Suprapubic skin (tissue), 4 donors: ENCODE measurements at regions not wholly inside any gene's neighbourhood (a gene's known extent, or its start where the extent isn't known, plus 50 kb on each side); places are given as distances from the start of the nearest gene placed in this dataset.

Source experiments
- DNase-seq, 2 donors: peaks; one replicate each; pipeline ENCODE4 v3.0.0-alpha.2; 2019; ENCODE audit warnings: low spot score in 2 of 2
- H3K27ac ChIP-seq: fragments of 200-600 bp; sonication (generic); one replicate; pipeline ENCODE4 v1.5.1; 2019
- H3K27me3 ChIP-seq: fragments of 200-600 bp; sonication (generic); one replicate; pipeline ENCODE4 v1.5.1; 2019
- H3K36me3 ChIP-seq: fragments of 200-600 bp; sonication (generic); one replicate; pipeline ENCODE4 v1.5.1; 2019
- H3K4me1 ChIP-seq: fragments of 200-600 bp; sonication (generic); one replicate; pipeline ENCODE4 v1.5.1; 2019
- H3K4me3 ChIP-seq: fragments of 200-600 bp; sonication (generic); one replicate; pipeline ENCODE4 v1.5.1; 2019; ENCODE audit warnings: mild to moderate bottlenecking
- H3K9me3 ChIP-seq: fragments of 200-600 bp; sonication (generic); one replicate; pipeline ENCODE4 v1.5.1; 2019
- CTCF ChIP-seq, 2 donors: fragments of 200-600 bp in 1 of 2; fragments of 450-650 bp in 1 of 2; sonication (generic) in 1 of 2; IDR thresholded peaks; one replicate each; pipeline ENCODE4 v1.5.1; 2016 to 2019; ENCODE audit warnings: antibody characterized with exemption in 2 of 2, mild to moderate bottlenecking in 1 of 2, moderate library complexity in 1 of 2
- EP300 ChIP-seq: sonication (generic); formaldehyde crosslinking; IDR thresholded peaks from one replicate; pipeline ENCODE4 v1.6.1; 2017; ENCODE audit warnings: antibody characterized with exemption
- POLR2A ChIP-seq, 2 donors: fragments of 450-650 bp; IDR thresholded peaks; one replicate each; pipeline ENCODE4 v1.6.1; 2017; ENCODE audit warnings: antibody characterized with exemption in 2 of 2, mild to moderate bottlenecking in 2 of 2, moderate library complexity in 2 of 2
- POLR2AphosphoS5 ChIP-seq, 3 donors: sonication (generic); formaldehyde crosslinking; IDR thresholded peaks; one replicate each; pipeline ENCODE4 v1.6.1; 2017; ENCODE audit warnings: antibody characterized with exemption in 3 of 3
- WGBS: methylation state at CpG from one replicate; pipeline ENCODE4 v1.1.5; 2018; 5-methylcytosine and 5-hydroxymethylcytosine counted together

- Histone ChIP-seq H3K9me3 (no peaks in the 10 kb centered on the region), H3K27ac (no peak overlapping the region), H3K4me3 (no peak overlapping the region), H3K4me1 (no peaks in the 10 kb centered on the region), H3K27me3 (no peaks in the 10 kb centered on the region), H3K36me3 (no peaks in the 10 kb centered on the region)
- no peak for DNase-seq
- WGBS = 72% methylated on average over 3 of the region's 3 CpGs
- no peak for TF ChIP-seq POLR2A (IDR thresholded peaks at IDR 0.05)
- TF ChIP-seq CTCF (IDR thresholded peaks at IDR 0.05) = no peak
- no peak for TF ChIP-seq EP300
- no peak for TF ChIP-seq POLR2AphosphoS5 (IDR thresholded peaks at IDR 0.05)
Observed at GRCh38 chr5:112068593-112068992, 311.6 kb upstream of the NREP start.

GRCh38 chr5:112065781-112066180, 308.8 kb upstream of the NREP start:
- Histone ChIP-seq H3K27ac (no peak overlapping the region), H3K4me1 (no peaks in the 10 kb centered on the region)

DNA sequence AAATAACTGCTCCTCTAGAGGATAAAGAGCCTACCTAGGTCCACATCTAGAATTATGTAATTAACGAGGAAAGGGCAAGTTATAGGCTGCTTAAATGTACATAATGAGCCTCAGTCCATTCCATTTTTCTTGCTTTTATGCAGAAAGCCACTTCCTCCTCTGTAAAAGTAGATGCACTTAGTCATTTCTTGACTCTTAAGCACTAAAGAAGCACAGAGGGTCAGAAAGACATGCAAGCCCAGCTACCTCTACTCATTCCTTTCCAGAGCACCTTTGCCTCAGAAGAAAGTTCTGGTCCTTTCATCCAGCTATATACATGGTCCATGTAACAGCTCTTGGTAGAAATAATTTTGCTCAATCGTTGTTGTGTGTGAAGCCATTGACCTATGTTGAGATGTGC, 308.0 kb upstream of the NREP start:
- DNase-seq = no peak
- H3K4me1 ChIP-seq = no peaks in the 10 kb centered on the region
- H3K36me3 ChIP-seq = no peaks in the 10 kb centered on the region
- H3K9me3 ChIP-seq = no peaks in the 10 kb centered on the region
- H3K27me3 ChIP-seq = no peaks in the 10 kb centered on the region
- H3K27ac ChIP-seq = no peak overlapping the region
- WGBS = 79% methylated on average over 2 of the region's 2 CpGs
- TF ChIP-seq CTCF (IDR thresholded peaks at IDR 0.05) = no peak
- TF ChIP-seq EP300 = no peak
- no peak for TF ChIP-seq POLR2AphosphoS5 (IDR thresholded peaks at IDR 0.05)
- TF ChIP-seq POLR2A (IDR thresholded peaks at IDR 0.05) = no peak
- H3K4me3 ChIP-seq = no peak overlapping the region

More at GRCh38 chr5:112065781-112066180, 308.8 kb upstream of the NREP start:
- H3K36me3 ChIP-seq = no peaks in the 10 kb centered on the region
- no peak overlapping the region for H3K4me3 ChIP-seq
- no peaks in the 10 kb centered on the region for H3K9me3 ChIP-seq
- H3K27me3 ChIP-seq = no peaks in the 10 kb centered on the region
- no peak for DNase-seq
- TF ChIP-seq CTCF (IDR thresholded peaks at IDR 0.05) (no peak), EP300 (no peak), POLR2AphosphoS5 (IDR thresholded peaks at IDR 0.05) (no peak), POLR2A (IDR thresholded peaks at IDR 0.05) (no peak)

DNA sequence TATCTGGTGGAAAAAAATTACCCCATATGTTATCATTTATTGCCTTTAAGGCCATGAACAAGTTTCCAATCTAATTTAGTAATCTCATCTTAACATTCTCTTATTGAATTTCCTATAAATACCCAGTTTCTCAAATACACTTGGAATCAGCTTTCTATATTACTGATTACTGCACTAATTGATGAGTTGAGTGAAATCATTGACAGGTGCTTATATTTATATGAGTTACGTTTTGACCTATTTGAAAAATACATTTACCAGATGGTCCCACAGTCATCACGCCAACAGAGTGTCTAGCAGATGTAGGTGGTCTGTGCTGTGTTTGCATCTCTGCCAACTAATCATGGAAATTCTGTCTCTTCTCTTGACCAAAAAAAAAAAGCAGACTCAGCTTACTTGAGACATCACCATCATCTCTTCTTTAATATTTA, 307.3 kb upstream of the NREP start:
- no peak for DNase-seq
- WGBS = 94% methylated on average over 2 of the region's 2 CpGs
- TF ChIP-seq POLR2AphosphoS5 (IDR thresholded peaks at IDR 0.05) (no peak), EP300 (no peak), CTCF (IDR thresholded peaks at IDR 0.05) (no peak), POLR2A (IDR thresholded peaks at IDR 0.05) (no peak)

GRCh38 chr5:112063856-112064255, 306.9 kb upstream of the NREP start:
- H3K9me3 ChIP-seq = no peaks in the 10 kb centered on the region
- H3K4me1 ChIP-seq = no peaks in the 10 kb centered on the region
- no peak for TF ChIP-seq POLR2AphosphoS5 (IDR thresholded peaks at IDR 0.05)
- no peak for TF ChIP-seq EP300
- TF ChIP-seq POLR2A (IDR thresholded peaks at IDR 0.05) = no peak
- no peak for TF ChIP-seq CTCF (IDR thresholded peaks at IDR 0.05)
- no peak overlapping the region for H3K4me3 ChIP-seq
- H3K27ac ChIP-seq = no peak overlapping the region
- WGBS = 84% methylated on average over 1 of the region's 1 CpG
- no peak for DNase-seq
- no peaks in the 10 kb centered on the region for H3K36me3 ChIP-seq
- no peaks in the 10 kb centered on the region for H3K27me3 ChIP-seq

More for the DNA sequence above, 307.3 kb upstream of the NREP start:
- Histone ChIP-seq H3K4me1 (no peaks in the 10 kb centered on the region), H3K27ac (no peak overlapping the region), H3K4me3 (no peak overlapping the region), H3K36me3 (no peaks in the 10 kb centered on the region), H3K9me3 (no peaks in the 10 kb centered on the region), H3K27me3 (no peaks in the 10 kb centered on the region)
